Adrenal gland (tissue), 9 donors: ENCODE measurements at regions not wholly inside any gene's neighbourhood (a gene's known extent, or its start where the extent isn't known, plus 50 kb on each side); places are given as distances from the start of the nearest gene placed in this dataset.

ENCODE experiments used
- DNase-seq, 7 donors: peaks; one replicate each; pipeline ENCODE4 v3.0.0-alpha.2; 2019 to 2020
- H3K27ac ChIP-seq, 5 donors: fragments of 200-600 bp; sonication (generic) in 4 of 5; 1 replicate in 3 of 5; 2 replicates in 2 of 5; pipeline versions ENCODE4 v1.5.1 to v1.8.0; 2016 to 2020; ENCODE audit warnings: mild to moderate bottlenecking in 1 of 5
- H3K27me3 ChIP-seq: fragments of 200-600 bp; 2 replicates; pipeline ENCODE4 v1.8.0; 2021
- H3K36me3 ChIP-seq, 2 donors: fragments of 200-600 bp; replicated peaks in 1 of 2; 1 replicate in 1 of 2; 2 replicates in 1 of 2; pipeline versions ENCODE4 v1.5.1 to v1.8.0; 2018 to 2022
- H3K4me1 ChIP-seq, 2 donors: fragments of 200-600 bp; replicated peaks in 1 of 2; 1 replicate in 1 of 2; 2 replicates in 1 of 2; pipeline versions ENCODE4 v1.5.1 to v1.8.0; 2018 to 2021
- H3K4me3 ChIP-seq, 4 donors: fragments of 200-600 bp; sonication (generic) in 3 of 4; one replicate each; pipeline ENCODE4 v1.5.1; 2016 to 2018
- H3K9me3 ChIP-seq, 3 donors: fragments of 200-600 bp; sonication (generic) in 1 of 3; replicated peaks in 1 of 3; 1 replicate in 2 of 3; 2 replicates in 1 of 3; pipeline versions ENCODE4 v1.5.1 to v1.8.0; 2016 to 2021
- CTCF ChIP-seq, 6 experiments: fragments of 450-650 bp in 4 of 6; fragments of 200-600 bp in 2 of 6; sonication (generic) in 1 of 6; IDR thresholded peaks; 1 replicate in 5 of 6; 2 replicates in 1 of 6; pipeline versions ENCODE4 v1.5.1 to v1.8.0; 2016 to 2021; ENCODE audit warnings: antibody characterized with exemption in 6 of 6, mild to moderate bottlenecking in 2 of 6, moderate library complexity in 1 of 6
- POLR2A ChIP-seq, 2 donors: fragments of 450-650 bp; IDR thresholded peaks; one replicate each; pipeline ENCODE4 v1.6.1; 2017; ENCODE audit warnings: antibody characterized with exemption in 2 of 2, mild to moderate bottlenecking in 2 of 2, moderate library complexity in 1 of 2
- WGBS, 4 donors: extraction: QIAGEN DNeasy Blood & Tissue Kit in 2 of 4; methylation state at CpG; one replicate each; pipeline versions ENCODE4 v1.1.5 to v1.1.7; 2013 to 2017; 5-methylcytosine and 5-hydroxymethylcytosine counted together
- intact Hi-C, 2 donors: fragments of 100-400 bp; cut with DNase I; formaldehyde crosslinking; loops; one replicate each; pipeline versions ENCODE4 v1.14.1 to v1.15.0; 2022 to 2023
- donor health status: healthy with polysubstance abuse.
- donor health status: Bipolar disorder and iron deficiency.
- donor health status: DM: yes; HTN: yes; CAD: no.
- donor health status: DM: no; HTN: no; CAD: no.
- donor health status: DM: no; HTN: no; CAD: no.

GRCh38 chr3:187936676-187937075 is 191.4 kb upstream of the BCL6 start:
- intact Hi-C loops = no loop called here
- Histone ChIP-seq H3K27me3 (no peaks in the 10 kb centered on the region), H3K9me3 (no peaks in the 10 kb centered on the region), H3K4me1 (peaks cover 0 to 4% of the 10 kb centered on the region in 2 donors), H3K36me3 (no peaks in the 10 kb centered on the region), H3K27ac (no peak overlapping the region), H3K4me3 (no peak overlapping the region)
- 75 to 98% (median 92%) methylated on average over 1 of the region's 1 CpG for WGBS, 4 donors
- no peak for DNase-seq
- no peak for TF ChIP-seq CTCF (IDR thresholded peaks at IDR 0.05)
- TF ChIP-seq POLR2A (IDR thresholded peaks at IDR 0.05) = no peak

DNA sequence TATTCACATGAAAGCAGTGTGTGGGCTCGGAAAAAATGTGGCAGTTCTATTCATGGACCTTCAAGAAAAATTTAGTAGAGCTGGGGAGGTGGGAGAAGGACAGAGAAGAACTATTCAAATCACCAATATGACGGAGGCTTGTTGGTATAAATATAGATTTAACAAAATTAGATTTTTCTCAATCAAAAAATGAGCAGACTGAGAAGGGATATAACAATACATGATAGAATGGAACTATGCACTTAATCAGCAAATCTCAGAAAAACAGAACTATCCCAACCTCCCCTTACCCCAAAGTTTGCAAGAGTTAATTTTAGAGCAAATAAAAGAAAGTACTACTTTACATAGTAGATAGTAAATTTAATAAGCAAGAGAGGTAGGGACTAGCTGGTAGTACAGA is 194.6 kb upstream of the BCL6 start:
- intact Hi-C loops = no loop called here
- WGBS, 4 donors = 93 to 96% (median 95%) methylated on average over 2 of the region's 2 CpGs
- H3K4me3 ChIP-seq = no peak overlapping the region
- no peak overlapping the region for H3K27ac ChIP-seq
- peaks cover 0 to 8% of the 10 kb centered on the region in 2 donors for H3K4me1 ChIP-seq
- H3K9me3 ChIP-seq = no peaks in the 10 kb centered on the region
- no peaks in the 10 kb centered on the region for H3K36me3 ChIP-seq
- H3K27me3 ChIP-seq = no peaks in the 10 kb centered on the region
- DNase-seq = no peak
- TF ChIP-seq CTCF (IDR thresholded peaks at IDR 0.05) (no peak), POLR2A (IDR thresholded peaks at IDR 0.05) (no peak)

DNA sequence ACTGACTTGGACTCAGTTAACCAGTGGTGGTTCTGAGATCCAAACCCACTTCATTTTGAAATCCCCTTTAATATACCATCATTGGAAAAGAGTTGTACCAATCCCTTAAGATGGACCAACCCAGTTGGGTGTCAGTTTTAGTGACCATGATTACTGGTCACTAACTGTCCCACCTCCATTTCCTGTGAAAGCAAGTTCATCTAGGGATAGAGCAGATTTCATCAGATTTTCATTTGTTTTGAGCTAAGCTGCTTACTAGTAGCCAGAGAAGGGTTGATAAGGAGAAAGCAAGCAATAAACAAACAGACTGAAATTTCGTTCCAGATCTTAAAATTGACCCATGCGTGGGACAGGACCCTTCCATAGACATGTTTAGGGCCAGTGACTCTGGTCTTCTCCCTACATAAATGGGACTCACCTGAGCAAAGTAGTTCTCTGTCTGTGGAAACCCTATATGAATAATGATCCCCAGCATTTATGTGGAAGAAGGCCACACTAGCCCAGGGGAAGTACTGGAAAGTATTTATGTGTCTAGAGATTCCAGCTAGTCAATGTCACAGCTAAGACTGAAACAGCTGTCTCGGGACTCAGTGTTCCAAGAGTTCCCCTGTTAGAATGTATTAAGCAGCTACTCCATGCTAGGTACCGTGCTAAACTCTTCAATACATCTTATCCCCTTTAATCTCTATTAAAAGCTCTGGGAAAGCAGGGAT is 196.0 kb upstream of the BCL6 start:
- DNase-seq = no peak
- no peak for TF ChIP-seq CTCF (IDR thresholded peaks at IDR 0.05)
- no peak for TF ChIP-seq POLR2A (IDR thresholded peaks at IDR 0.05)
- Histone ChIP-seq H3K27me3 (no peaks in the 10 kb centered on the region), H3K9me3 (no peaks in the 10 kb centered on the region), H3K36me3 (no peaks in the 10 kb centered on the region), H3K4me1 (peaks cover 0 to 8% of the 10 kb centered on the region in 2 donors), H3K4me3 (no peak overlapping the region), H3K27ac (peak overlapping the region in 1 of 5 donors; percentile 7)
- intact Hi-C loops = no loop called here
- WGBS, 4 donors = 68 to 81% (median 74%) methylated on average over 4 of the region's 4 CpGs

DNA sequence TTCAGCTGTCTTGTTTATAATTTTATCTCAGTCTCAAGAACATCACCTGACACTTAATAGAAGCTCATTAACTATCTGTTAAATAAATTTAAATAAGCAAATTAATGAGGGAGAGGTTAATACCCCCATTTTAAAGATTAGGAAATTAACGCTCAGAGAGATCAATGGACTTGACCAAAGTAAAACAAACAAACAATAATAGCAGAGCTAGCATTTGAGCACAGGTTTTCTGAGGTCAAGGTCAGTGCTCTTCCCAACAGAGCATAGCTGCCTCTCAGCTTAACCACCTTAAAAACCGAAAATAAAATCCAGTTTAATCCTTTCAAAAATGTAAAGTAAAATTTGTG is 196.6 kb upstream of the BCL6 start:
- DNase-seq = no peak
- Histone ChIP-seq H3K4me3 (no peak overlapping the region), H3K27ac (no peak overlapping the region), H3K9me3 (no peaks in the 10 kb centered on the region), H3K4me1 (peaks cover 0 to 8% of the 10 kb centered on the region in 2 donors), H3K36me3 (no peaks in the 10 kb centered on the region), H3K27me3 (no peaks in the 10 kb centered on the region)
- intact Hi-C loops = no loop called here
- TF ChIP-seq CTCF (IDR thresholded peaks at IDR 0.05) (no peak), POLR2A (IDR thresholded peaks at IDR 0.05) (no peak)
- WGBS, 4 donors = 57 to 74% (median 62%) methylated on average over 2 of the region's 2 CpGs
